ENCODE measurements at regions not wholly inside any gene's neighbourhood (a gene's known extent, or its start where the extent isn't known, plus 50 kb on each side); places are given as distances from the start of the nearest gene placed in this dataset.

GRCh38 chr3:859135-859534, 233.7 kb upstream of the CNTN6 start:
- H3K27ac Mint-ChIP-seq = no peak overlapping the region
- no peaks in the 10 kb centered on the region for H3K9me3 Mint-ChIP-seq (ENCODE audit: low read depth)
- H3K4me3 Mint-ChIP-seq (ENCODE audit: low read depth) = no peak overlapping the region
- no peak for TF ChIP-seq CTCF (IDR thresholded peaks at IDR 0.05; ENCODE audit: unreplicated experiment)
- no peak for DNase-seq (ENCODE audit: low spot score, unreplicated experiment)
- no peaks in the 10 kb centered on the region for H3K36me3 Mint-ChIP-seq (ENCODE audit: insufficient read depth)
- peaks cover 3% of the 10 kb centered on the region for H3K27me3 Mint-ChIP-seq
- H3K4me1 Mint-ChIP-seq (ENCODE audit: low read depth) = no peaks in the 10 kb centered on the region

- no peak for TF ChIP-seq CTCF (IDR thresholded peaks at IDR 0.05; ENCODE audit: unreplicated experiment)
- Mint-ChIP-seq H3K36me3 (ENCODE audit: insufficient read depth) (no peaks in the 10 kb centered on the region), H3K27ac (no peak overlapping the region), H3K4me1 (ENCODE audit: low read depth) (no peaks in the 10 kb centered on the region), H3K27me3 (no peaks in the 10 kb centered on the region), H3K9me3 (ENCODE audit: low read depth) (no peaks in the 10 kb centered on the region), H3K4me3 (ENCODE audit: low read depth) (no peak overlapping the region)
- DNase-seq (ENCODE audit: low spot score, unreplicated experiment) = no peak
Measured at GRCh38 chr3:861721-862120, 231.1 kb upstream of the CNTN6 start.

GRCh38 chr3:869269-869668, 223.6 kb upstream of the CNTN6 start:
- Mint-ChIP-seq H3K9me3 (ENCODE audit: low read depth) (no peaks in the 10 kb centered on the region), H3K4me3 (ENCODE audit: low read depth) (no peak overlapping the region), H3K27me3 (no peaks in the 10 kb centered on the region), H3K4me1 (ENCODE audit: low read depth) (no peaks in the 10 kb centered on the region), H3K36me3 (ENCODE audit: insufficient read depth) (no peaks in the 10 kb centered on the region), H3K27ac (no peak overlapping the region)
- no peak for TF ChIP-seq CTCF (IDR thresholded peaks at IDR 0.05; ENCODE audit: unreplicated experiment)
- DNase-seq (ENCODE audit: low spot score, unreplicated experiment) = no peak

DNA sequence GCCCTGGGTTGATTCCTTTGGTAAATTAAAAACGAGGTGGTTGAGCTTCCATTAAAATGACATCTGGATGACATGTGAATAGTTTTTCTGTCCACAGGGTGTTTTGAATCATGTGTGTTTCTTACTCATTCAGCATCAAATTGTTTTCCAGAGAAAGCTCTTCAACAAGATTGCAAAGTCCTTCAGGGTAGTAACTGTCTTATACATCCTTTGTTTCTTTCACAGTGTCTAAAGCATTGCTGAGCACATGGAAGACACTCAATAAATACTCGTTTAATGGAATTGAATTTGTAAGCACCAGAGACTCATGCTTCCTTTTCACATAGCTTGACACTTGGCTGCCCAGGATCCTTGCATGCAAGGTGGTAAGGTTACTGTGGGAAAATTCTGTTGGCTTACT, 223.1 kb upstream of the CNTN6 start:
- Mint-ChIP-seq H3K27me3 (no peaks in the 10 kb centered on the region), H3K4me3 (ENCODE audit: low read depth) (no peak overlapping the region), H3K36me3 (ENCODE audit: insufficient read depth) (no peaks in the 10 kb centered on the region), H3K9me3 (ENCODE audit: low read depth) (no peaks in the 10 kb centered on the region), H3K27ac (no peak overlapping the region), H3K4me1 (ENCODE audit: low read depth) (no peaks in the 10 kb centered on the region)
- no peak for TF ChIP-seq CTCF (IDR thresholded peaks at IDR 0.05; ENCODE audit: unreplicated experiment)
- no peak for DNase-seq (ENCODE audit: low spot score, unreplicated experiment)

DNA sequence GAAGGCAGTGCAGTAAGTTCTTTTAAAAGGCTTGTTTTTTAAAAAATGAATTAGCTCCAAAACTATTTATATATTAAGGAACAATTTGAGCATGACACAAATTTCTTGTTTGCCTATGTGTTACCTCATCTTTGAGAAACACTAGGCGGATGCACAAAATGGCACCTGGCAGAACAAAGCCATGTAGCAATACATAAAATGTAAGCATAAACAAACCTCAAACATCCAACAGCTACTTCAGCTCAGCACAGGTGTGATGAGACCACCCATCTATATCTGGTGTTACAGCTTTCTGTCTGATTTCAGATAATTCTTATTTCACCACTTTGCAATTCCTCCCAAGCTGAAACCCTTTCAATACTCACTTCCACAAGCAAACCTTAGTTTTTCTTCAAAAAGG, 221.2 kb upstream of the CNTN6 start:
- no peaks in the 10 kb centered on the region for H3K9me3 Mint-ChIP-seq (ENCODE audit: low read depth)
- H3K4me3 Mint-ChIP-seq (ENCODE audit: low read depth) = no peak overlapping the region
- TF ChIP-seq CTCF (IDR thresholded peaks at IDR 0.05; ENCODE audit: unreplicated experiment) = no peak
- H3K27me3 Mint-ChIP-seq = no peaks in the 10 kb centered on the region
- no peaks in the 10 kb centered on the region for H3K36me3 Mint-ChIP-seq (ENCODE audit: insufficient read depth)
- DNase-seq (ENCODE audit: low spot score, unreplicated experiment) = no peak
- H3K4me1 Mint-ChIP-seq (ENCODE audit: low read depth) = no peaks in the 10 kb centered on the region
- H3K27ac Mint-ChIP-seq = no peak overlapping the region

Data from progenitor cell of endocrine pancreas (in vitro differentiated cells).